ENCODE measurements at regions not wholly inside any gene's neighbourhood (a gene's known extent, or its start where the extent isn't known, plus 50 kb on each side); places are given as distances from the start of the nearest gene placed in this dataset.

DNA sequence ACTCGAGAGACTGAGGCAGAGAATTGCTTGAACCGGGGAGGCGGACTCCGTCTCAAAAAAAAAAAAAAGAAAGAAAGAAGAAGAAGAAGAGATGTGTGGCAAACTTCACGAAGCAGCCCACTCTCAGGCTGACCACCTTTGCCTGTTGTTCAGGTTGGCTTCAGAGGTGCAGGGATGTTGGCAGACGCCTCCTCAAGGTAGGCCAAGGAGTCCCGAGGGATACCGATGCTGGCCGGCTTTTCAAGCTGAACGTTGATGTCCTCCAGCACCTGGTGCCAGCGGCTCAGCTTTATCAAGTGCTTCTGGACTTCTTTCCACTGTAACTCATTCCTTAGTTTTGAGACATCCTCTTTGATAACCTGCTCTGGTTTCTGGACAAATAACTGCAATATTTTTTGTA lies 243.8 kb upstream of the ADGRL2 start:
- Mint-ChIP-seq H3K4me1 (ENCODE audit: low read depth) (no peaks in the 10 kb centered on the region), H3K4me3 (no peak overlapping the region), H3K36me3 (ENCODE audit: low read depth) (no peaks in the 10 kb centered on the region), H3K27ac (no peak overlapping the region), H3K27me3 (ENCODE audit: low read depth) (no peaks in the 10 kb centered on the region), H3K9me3 (no peaks in the 10 kb centered on the region)
- intact Hi-C loops (cut with micrococcal nuclease) = no loop called here
- CTCF ChIA-PET = no interaction called here
- no peak for DNase-seq

DNA sequence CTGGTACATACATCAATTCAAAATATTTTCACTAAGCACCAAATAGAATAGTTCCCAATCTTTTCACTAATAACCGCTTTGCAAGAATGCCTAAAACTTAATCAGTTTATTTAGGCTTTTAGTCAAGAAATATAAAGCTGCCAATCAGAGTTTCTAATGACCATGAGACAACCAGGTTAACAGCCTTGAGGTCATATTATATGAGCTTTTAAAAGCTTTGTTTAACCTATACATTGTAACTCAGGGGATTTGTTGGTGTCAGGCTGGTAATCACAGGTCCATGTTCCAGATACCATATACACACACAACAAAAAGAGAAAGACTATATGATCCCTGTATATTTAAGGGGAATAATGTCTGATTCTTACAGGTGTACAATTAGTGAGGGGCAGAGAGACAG lies 246.2 kb upstream of the ADGRL2 start:
- intact Hi-C loops (cut with micrococcal nuclease) = no loop called here
- Mint-ChIP-seq H3K27ac (no peak overlapping the region), H3K9me3 (no peaks in the 10 kb centered on the region), H3K27me3 (ENCODE audit: low read depth) (no peaks in the 10 kb centered on the region), H3K4me1 (ENCODE audit: low read depth) (no peaks in the 10 kb centered on the region), H3K36me3 (ENCODE audit: low read depth) (no peaks in the 10 kb centered on the region), H3K4me3 (no peak overlapping the region)
- DNase-seq = no peak
- CTCF ChIA-PET = no interaction called here

DNA sequence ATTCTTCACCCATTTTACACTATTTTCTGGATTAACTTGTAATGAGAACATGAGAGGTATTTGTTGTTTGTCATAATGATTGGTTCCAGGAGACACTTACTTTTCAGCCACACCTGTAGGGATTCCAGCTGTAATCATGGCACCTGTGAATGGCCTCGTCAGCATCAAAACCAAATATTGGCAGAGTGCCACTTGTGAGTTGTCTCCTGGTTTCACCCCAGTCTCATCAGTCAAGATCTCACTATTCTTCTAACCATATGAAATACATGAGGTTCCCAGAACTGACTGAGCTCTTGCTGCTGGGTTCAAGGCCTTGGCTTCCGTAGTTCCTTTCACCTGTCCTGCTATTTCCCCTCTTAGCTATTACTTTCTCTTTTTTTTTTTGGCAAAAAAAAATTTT lies 246.6 kb upstream of the ADGRL2 start:
- H3K4me1 Mint-ChIP-seq (ENCODE audit: low read depth) = no peaks in the 10 kb centered on the region
- CTCF ChIA-PET = no interaction called here
- no peak for DNase-seq
- H3K4me3 Mint-ChIP-seq = no peak overlapping the region
- intact Hi-C loops (cut with micrococcal nuclease) = no loop called here
- H3K36me3 Mint-ChIP-seq (ENCODE audit: low read depth) = no peaks in the 10 kb centered on the region
- no peaks in the 10 kb centered on the region for H3K27me3 Mint-ChIP-seq (ENCODE audit: low read depth)
- no peaks in the 10 kb centered on the region for H3K9me3 Mint-ChIP-seq
- H3K27ac Mint-ChIP-seq = no peak overlapping the region

DNA sequence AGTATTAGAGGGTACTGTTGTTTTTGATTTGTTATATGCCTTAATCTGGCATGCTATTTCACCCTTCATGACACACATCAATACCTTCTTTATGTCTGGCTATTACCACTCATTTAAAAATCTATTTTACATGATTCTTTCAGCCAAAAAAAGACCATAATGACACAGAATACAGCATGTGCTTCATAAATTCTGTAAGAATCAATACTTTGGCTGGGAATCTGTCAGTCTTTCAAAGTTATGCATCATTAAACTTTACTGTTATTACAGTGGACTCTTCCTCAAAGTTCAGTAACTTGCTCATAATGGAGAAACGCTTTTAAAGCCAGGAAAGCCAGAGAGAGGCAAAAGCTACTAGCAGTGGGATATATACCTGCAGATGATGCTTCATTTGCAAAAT lies 247.2 kb upstream of the ADGRL2 start:
- CTCF ChIA-PET = no interaction called here
- no peaks in the 10 kb centered on the region for H3K27me3 Mint-ChIP-seq (ENCODE audit: low read depth)
- no peak overlapping the region for H3K27ac Mint-ChIP-seq
- H3K4me1 Mint-ChIP-seq (ENCODE audit: low read depth) = no peaks in the 10 kb centered on the region
- H3K9me3 Mint-ChIP-seq = no peaks in the 10 kb centered on the region
- intact Hi-C loops (cut with micrococcal nuclease) = no loop called here
- H3K36me3 Mint-ChIP-seq (ENCODE audit: low read depth) = no peaks in the 10 kb centered on the region
- H3K4me3 Mint-ChIP-seq = no peak overlapping the region
- DNase-seq = no peak

DNA sequence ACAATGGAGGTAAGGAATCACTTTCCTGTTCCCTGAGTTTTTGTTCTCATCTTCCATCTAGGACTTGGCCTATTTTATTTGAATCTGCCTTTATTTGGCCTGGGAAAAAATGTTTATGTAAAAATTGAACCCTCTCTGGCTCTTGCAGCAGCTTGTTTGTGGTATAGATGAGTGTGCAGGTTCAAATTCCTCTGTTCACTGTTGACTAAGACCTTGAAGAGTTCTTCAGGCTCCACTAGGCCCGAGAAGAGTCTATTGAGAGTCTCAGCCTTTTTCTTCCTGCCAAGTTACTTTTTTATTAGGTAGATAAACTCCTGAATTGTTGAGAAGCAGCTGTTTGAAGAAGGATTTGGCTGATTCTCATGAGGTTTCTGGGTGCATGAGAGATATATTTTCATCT lies 248.8 kb upstream of the ADGRL2 start:
- CTCF ChIA-PET = no interaction called here
- no peaks in the 10 kb centered on the region for H3K27me3 Mint-ChIP-seq (ENCODE audit: low read depth)
- no peaks in the 10 kb centered on the region for H3K4me1 Mint-ChIP-seq (ENCODE audit: low read depth)
- no peaks in the 10 kb centered on the region for H3K9me3 Mint-ChIP-seq
- no peak for DNase-seq
- intact Hi-C loops (cut with micrococcal nuclease) = no loop called here
- no peaks in the 10 kb centered on the region for H3K36me3 Mint-ChIP-seq (ENCODE audit: low read depth)
- H3K27ac Mint-ChIP-seq = no peak overlapping the region
- H3K4me3 Mint-ChIP-seq = no peak overlapping the region

DNA sequence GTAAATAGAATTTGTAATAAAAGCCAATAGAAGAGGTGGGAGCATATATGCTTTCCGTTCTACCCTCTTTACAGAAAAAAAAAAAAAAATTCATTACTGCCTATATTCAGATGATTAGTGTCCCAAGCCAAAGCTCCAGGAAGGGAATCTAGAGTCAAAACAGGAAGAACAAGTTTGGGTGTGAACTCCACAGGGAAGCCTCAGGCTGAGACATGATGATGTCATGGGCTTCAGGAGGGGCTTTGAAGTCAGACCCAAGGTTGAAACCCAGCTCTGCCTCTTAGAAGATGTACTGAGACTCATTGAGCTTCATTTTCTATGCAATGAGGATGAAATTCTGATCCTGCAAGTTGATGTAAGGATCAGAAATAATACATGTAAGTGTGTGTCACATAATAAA lies 250.0 kb upstream of the ADGRL2 start:
- Mint-ChIP-seq H3K36me3 (ENCODE audit: low read depth) (no peaks in the 10 kb centered on the region), H3K27ac (no peak overlapping the region), H3K4me1 (ENCODE audit: low read depth) (no peaks in the 10 kb centered on the region), H3K27me3 (ENCODE audit: low read depth) (no peaks in the 10 kb centered on the region), H3K9me3 (no peaks in the 10 kb centered on the region), H3K4me3 (no peak overlapping the region)
- no peak for DNase-seq
- intact Hi-C loops (cut with micrococcal nuclease) = no loop called here
- CTCF ChIA-PET = no interaction called here

DNA sequence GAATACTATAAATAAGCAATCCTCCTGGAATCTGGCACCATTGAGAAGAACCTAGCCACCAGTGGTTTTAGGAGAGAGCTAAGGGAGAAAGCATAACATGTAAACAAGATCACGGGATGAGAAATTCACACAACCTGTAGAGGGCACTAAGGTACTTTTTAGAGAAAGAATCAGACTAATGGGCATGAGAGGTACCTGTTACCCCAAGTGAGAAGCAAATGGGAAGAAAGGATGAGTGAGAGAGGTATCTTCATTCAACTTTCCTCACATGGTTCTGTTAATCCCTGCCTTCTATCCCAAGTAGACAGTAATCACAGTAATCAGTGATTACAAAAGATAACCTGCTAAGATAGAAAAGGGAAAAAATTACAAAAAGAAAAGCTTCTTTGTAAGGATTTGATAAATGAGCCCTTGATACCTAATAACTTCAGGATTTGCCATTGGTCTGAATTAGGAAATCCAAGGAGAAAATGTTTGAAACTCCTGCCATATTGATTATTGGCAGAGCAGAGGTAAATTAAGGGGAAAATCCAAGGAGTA lies 251.1 kb upstream of the ADGRL2 start:
- no peak overlapping the region for H3K27ac Mint-ChIP-seq
- DNase-seq = no peak
- H3K4me1 Mint-ChIP-seq (ENCODE audit: low read depth) = no peaks in the 10 kb centered on the region
- H3K4me3 Mint-ChIP-seq = no peak overlapping the region
- intact Hi-C loops (cut with micrococcal nuclease) = no loop called here
- CTCF ChIA-PET = no interaction called here
- H3K27me3 Mint-ChIP-seq (ENCODE audit: low read depth) = no peaks in the 10 kb centered on the region
- H3K9me3 Mint-ChIP-seq = no peaks in the 10 kb centered on the region
- no peaks in the 10 kb centered on the region for H3K36me3 Mint-ChIP-seq (ENCODE audit: low read depth)

DNA sequence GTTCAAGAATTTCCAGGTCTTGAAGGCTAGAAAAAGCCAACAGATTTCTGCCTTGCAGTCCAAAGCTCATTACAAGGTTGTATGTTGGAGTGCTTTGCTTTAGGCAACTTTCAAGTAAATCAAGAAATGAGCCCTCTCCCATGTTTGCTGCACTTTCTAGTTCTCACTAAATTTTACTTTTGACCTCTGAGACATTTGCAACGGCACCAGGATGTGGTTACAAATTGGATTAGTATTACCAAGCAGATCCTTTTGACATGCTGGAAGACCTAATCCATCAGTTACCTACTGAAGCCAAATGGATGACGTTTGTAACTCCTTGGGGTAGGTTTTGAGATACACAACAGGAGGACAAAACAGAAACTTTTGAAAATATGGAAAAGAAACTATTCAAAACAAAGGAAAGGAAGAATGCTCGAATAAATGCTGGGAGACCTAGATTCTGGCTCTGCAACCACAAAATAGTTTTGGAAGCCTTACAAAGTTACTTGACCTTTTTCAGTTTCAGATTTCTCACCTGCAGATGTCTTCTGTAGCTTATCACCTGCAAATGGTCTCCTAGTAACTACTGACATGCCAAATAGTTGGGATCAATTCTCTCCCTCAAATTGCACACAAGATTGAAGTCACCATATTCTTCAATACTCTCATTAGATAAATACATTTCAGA lies 251.7 kb upstream of the ADGRL2 start:
- no peak for DNase-seq
- no peaks in the 10 kb centered on the region for H3K36me3 Mint-ChIP-seq (ENCODE audit: low read depth)
- H3K9me3 Mint-ChIP-seq = no peaks in the 10 kb centered on the region
- H3K27me3 Mint-ChIP-seq (ENCODE audit: low read depth) = no peaks in the 10 kb centered on the region
- H3K27ac Mint-ChIP-seq = no peak overlapping the region
- H3K4me1 Mint-ChIP-seq (ENCODE audit: low read depth) = no peaks in the 10 kb centered on the region
- CTCF ChIA-PET = no interaction called here
- no peak overlapping the region for H3K4me3 Mint-ChIP-seq
- intact Hi-C loops (cut with micrococcal nuclease) = no loop called here

DNA sequence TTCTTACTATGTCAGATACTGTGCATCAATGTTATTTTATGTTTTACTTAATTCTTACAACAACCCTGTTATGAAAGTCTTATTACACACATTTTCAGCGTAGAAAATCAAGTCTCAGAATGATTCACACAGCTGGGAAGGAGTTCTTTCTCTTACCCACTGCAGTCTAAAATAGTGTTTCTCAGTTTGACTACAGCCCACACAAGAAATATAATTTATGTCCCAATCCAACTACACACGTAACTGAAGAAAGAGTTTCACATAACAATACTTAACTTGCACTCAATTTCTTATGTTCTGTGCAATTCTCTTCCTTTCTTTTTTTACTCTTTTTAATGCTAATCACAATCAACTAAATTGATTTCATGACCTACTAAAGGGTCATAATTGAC lies 252.8 kb upstream of the ADGRL2 start:
- CTCF ChIA-PET = no interaction called here
- Mint-ChIP-seq H3K9me3 (no peaks in the 10 kb centered on the region), H3K4me3 (no peak overlapping the region), H3K4me1 (ENCODE audit: low read depth) (no peaks in the 10 kb centered on the region), H3K36me3 (ENCODE audit: low read depth) (no peaks in the 10 kb centered on the region), H3K27me3 (ENCODE audit: low read depth) (no peaks in the 10 kb centered on the region), H3K27ac (no peak overlapping the region)
- DNase-seq = no peak
- intact Hi-C loops (cut with micrococcal nuclease) = no loop called here

DNA sequence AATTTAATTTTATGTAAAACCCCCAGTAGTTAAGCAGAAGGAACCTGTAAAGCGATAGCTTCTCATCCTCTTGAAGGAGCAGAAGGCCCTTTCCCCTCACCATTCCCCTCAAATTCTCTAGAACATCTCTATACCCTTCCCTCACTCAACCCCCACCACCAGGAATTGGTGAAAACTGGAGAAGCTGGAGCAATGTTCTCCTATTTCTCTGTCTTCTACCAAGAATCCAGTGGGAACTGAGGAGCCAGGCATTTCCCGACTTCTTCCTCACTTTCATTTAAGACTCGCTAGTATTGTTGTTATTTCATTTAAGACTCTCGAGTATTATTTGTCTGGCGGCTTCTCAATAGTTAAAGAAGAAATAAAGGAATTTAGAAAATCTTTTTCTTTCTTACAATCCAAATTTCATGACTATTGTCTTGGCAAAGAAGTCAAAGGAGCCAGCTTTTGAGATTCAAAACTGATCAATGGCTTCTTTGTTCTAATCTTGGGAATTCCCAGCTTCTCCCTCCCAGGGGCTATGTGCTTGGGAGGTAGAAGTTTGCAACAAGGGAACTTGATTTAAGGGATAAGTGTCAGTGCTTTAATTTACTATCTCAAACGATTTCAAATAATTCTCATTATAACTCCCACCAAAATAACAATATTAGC lies 253.3 kb upstream of the ADGRL2 start:
- Mint-ChIP-seq H3K9me3 (no peaks in the 10 kb centered on the region), H3K4me3 (no peak overlapping the region), H3K36me3 (ENCODE audit: low read depth) (no peaks in the 10 kb centered on the region), H3K27me3 (ENCODE audit: low read depth) (no peaks in the 10 kb centered on the region), H3K27ac (no peak overlapping the region), H3K4me1 (ENCODE audit: low read depth) (no peaks in the 10 kb centered on the region)
- CTCF ChIA-PET = no interaction called here
- DNase-seq = no peak
- intact Hi-C loops (cut with micrococcal nuclease) = no loop called here

DNA sequence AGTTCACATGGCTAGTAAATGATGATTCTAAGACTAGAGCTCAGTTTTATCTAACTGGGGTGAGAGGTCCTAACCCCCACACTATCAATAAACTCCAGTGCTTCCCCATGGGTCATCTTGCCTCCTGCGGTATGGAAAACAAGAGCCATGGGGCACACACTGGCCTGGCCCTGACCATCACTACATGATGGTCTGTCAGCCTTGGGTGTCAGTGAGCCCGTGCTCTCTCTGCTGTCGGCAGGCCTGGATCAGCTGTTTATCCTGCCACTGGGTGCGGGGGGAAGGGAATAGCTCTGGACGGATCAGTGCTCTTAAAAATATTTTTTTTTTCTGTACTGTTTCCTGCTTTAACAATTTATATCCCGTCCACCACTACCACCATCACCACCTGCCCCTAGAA lies 255.0 kb upstream of the ADGRL2 start:
- Mint-ChIP-seq H3K9me3 (no peaks in the 10 kb centered on the region), H3K4me3 (no peak overlapping the region), H3K27ac (no peak overlapping the region), H3K36me3 (ENCODE audit: low read depth) (no peaks in the 10 kb centered on the region), H3K4me1 (ENCODE audit: low read depth) (no peaks in the 10 kb centered on the region), H3K27me3 (ENCODE audit: low read depth) (no peaks in the 10 kb centered on the region)
- DNase-seq = no peak
- CTCF ChIA-PET = no interaction called here
- intact Hi-C loops (cut with micrococcal nuclease) = no loop called here

DNA sequence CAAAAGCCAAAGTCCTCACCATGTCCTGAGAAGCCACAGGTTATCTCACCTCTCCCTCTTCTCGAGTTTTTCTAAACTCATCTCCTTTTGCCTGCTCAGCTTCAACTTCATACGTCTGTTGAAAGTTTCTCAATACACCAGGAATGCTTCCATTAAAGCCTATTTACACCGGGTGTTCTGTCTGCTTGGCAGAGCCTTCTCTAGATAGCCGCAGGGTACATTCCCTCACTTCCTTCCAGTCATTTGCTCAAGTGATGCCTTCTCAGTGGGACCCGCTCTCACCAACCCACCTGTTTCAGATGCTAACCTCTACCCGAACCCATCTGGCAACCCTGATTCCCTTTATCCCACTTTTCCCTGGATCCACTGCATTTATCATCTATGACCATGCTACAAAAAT lies 257.0 kb upstream of the ADGRL2 start:
- no peak for DNase-seq
- Mint-ChIP-seq H3K4me3 (no peak overlapping the region), H3K27me3 (ENCODE audit: low read depth) (no peaks in the 10 kb centered on the region), H3K36me3 (ENCODE audit: low read depth) (no peaks in the 10 kb centered on the region), H3K4me1 (ENCODE audit: low read depth) (no peaks in the 10 kb centered on the region), H3K9me3 (no peaks in the 10 kb centered on the region), H3K27ac (no peak overlapping the region)
- CTCF ChIA-PET = no interaction called here
- intact Hi-C loops (cut with micrococcal nuclease) = no loop called here

DNA sequence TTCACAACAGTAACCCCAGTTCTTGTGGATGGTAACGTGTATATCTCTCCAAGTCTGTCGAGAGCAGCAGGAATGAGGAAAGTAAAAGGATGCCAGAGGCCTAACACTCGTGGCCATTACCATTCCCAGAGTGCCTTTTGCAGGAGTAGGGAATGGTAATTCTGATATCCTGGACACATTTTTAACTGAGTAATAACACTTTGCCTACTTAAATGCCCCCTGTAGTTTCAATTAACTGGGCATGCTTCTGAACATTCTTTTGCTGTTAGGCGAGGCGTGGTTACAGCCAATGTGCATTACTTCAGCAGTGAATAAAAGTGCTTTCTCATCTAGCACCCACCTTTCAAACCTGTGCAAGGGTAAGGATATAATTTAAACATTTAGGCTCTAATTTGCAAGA lies 258.5 kb upstream of the ADGRL2 start:
- Mint-ChIP-seq H3K4me3 (no peak overlapping the region), H3K27me3 (ENCODE audit: low read depth) (no peaks in the 10 kb centered on the region), H3K4me1 (ENCODE audit: low read depth) (no peaks in the 10 kb centered on the region), H3K27ac (no peak overlapping the region), H3K36me3 (ENCODE audit: low read depth) (no peaks in the 10 kb centered on the region), H3K9me3 (no peaks in the 10 kb centered on the region)
- CTCF ChIA-PET = no interaction called here
- intact Hi-C loops (cut with micrococcal nuclease) = no loop called here
- no peak for DNase-seq
